GM18502 (cell line): ENCODE measurements at regions not wholly inside any gene's neighbourhood (a gene's known extent, or its start where the extent isn't known, plus 50 kb on each side); places are given as distances from the start of the nearest gene placed in this dataset.

Experiments
- ATAC-seq: cut with Tn5 transposase; IDR thresholded peaks from one replicate; pipeline ENCODE4 v1.9.1; 2021; ENCODE audit warnings: mild to moderate bottlenecking; ENCODE audit not compliant: unreplicated experiment, poor library complexity

- no peak for ATAC-seq
Measured at GRCh38 chr9:23278561-23278960, 547.5 kb downstream of the ELAVL2 start.

DNA sequence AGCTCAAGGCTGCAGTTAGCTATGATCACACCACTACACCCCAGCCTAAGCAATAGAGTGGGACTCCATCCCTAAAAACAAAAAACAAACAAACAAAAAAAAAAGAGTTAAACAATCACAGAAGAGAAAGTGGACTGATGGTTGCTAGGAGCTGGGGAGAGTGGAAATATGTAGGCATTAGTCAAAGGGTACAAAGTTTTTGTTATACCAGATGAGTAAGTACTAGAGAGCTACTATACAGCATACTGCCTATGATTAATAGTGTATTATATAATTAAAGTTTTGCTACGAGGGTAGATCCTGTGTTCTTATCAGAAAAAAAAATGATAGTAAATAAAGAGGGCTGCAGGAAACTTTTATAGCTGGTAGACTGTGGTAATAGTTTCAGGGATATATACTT, 538.6 kb downstream of the ELAVL2 start:
- ATAC-seq: no peak

- ATAC-seq: no peak
Measured at GRCh38 chr9:23288545-23288944, 537.5 kb downstream of the ELAVL2 start.

DNA sequence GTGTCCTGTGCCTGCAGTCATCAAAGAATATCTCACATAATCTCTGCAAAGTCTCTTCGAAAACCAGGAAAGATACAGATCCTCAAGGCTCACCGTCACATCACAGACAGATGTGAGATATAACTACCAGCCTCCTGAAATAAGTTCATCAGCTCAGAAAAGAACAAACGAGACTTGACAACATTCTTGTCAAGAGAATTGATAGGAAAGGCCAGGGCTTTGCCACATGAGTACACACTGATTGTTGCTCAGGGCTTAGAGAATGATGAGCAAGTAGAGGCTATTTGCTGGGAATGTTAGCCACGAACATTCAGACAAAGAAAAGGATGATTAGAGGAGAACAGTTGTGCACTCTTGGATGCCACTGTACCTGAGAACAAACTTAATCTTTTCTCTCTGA, 535.1 kb downstream of the ELAVL2 start:
- ATAC-seq: no peak

- no peak for ATAC-seq
Measured at GRCh38 chr9:23302281-23302680, 523.8 kb downstream of the ELAVL2 start.

DNA sequence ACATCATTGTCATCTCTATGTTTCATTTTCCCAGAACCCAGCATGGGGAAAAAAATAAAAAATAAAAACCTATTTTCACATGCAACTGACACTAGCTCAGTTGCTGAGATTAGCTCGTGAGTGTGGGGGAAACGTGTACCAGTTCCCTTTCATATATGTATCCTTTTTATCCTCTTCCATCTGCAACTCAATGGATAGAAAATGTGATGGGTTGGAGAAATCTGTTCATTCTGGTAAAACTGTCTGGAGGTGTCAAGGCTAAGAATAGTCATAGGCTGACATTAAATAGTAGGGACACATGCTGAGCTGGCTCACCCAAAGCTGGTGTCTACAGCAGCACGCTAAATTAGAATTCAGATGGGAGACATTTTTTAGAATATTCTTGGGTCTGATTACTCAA, 519.3 kb downstream of the ELAVL2 start:
- ATAC-seq: no peak

GRCh38 chr9:23307731-23308513, 518.1 kb downstream of the ELAVL2 start:
- no peak for ATAC-seq

DNA sequence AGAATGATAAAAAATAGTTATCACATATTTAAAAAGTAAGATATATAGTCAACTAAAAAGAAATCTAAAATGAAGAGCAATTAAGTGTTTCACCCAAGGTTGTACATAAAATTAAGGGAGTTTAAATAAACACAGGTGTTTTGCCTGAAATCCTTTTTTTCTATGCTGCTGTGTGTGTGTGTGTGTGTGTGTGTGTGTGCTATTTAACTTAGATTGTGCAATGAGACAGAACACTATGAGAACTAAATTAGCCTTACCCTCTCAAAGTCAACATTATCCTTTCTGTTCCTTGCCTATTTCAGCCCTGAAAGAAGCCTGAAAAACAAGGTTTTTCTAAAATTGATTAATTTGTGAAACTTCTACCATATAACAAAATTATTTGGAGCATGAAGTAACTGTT, 516.2 kb downstream of the ELAVL2 start:
- no peak for ATAC-seq

DNA sequence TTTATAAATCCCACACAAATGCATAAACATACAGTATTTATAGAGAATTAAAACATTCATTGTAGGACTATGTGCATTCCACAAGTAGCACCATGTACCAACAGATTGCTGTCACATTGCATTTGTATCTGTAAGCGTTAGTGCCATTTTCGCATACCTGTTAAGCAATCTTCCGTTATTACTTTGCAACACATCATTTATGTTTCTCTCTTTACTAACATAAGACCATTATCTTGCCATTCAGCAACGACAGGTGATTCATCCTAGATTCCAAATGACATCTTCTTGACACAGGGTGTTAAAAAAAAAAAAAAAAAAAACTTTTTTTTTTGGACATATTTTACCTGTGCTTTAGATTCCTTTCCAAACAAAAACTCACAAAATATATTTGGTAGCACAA, 511.8 kb downstream of the ELAVL2 start:
- no peak for ATAC-seq

DNA sequence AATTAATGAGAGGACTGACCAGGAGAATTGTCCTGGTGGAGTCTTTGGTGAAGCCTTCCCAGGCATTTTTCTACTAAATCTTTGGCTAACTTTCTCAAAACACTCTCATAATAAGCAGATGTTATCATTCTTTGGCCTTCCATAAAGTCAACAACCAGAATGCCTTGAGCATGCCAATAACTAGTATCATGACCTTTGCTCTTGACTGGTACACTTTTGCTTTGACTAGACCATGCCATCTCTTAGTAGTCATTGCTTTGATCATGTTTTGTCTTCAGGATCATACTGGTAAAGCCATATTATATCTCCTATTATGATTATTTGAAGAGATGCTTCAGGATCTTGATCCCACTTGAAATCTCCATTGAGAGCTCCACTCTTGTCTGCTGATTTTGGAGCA, 506.9 kb downstream of the ELAVL2 start:
- no peak for ATAC-seq

DNA sequence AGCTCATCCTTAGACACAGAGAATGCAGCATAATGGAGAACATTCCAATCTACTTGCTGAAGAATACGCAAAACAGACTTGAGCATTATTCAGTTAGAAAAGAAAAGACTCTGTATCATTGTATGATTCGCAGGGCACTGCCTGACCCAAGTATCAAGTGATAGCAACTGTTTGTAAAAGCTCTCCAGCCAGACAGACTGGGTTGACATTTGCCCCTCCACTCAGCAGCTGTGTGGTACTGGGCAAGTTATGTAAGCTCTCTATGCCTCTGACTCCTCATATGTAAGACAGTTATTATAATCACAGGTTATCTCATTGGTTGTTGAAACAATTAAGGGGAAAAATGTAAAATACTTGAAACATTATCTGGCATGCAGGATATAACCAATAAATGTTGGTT, 505.0 kb downstream of the ELAVL2 start:
- no peak for ATAC-seq

- no peak for ATAC-seq
Measured at GRCh38 chr9:23322392-23322791, 503.6 kb downstream of the ELAVL2 start.

DNA sequence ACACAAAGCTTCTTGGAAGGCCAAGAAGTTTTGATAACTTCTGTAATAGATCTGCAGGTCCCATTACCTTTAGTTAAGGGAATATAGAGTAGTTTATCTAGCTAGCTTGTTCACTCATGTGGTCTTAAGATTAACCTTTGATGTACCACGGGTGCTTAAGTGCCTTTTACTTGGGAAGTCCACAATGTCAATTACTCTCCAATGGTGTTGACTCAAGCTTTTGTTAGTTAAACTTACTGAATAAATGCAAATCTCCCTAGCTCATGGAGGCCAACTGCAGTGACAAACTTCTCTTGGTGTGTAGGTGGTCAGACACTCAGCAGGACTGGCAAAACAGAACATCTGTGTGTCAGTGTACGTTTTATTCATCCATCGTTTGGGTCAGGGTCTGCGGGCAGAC, 501.5 kb downstream of the ELAVL2 start:
- ATAC-seq: no peak

GRCh38 chr9:23326597-23326996, 499.4 kb downstream of the ELAVL2 start:
- no peak for ATAC-seq

GRCh38 chr9:23341346-23341745, 484.7 kb downstream of the ELAVL2 start:
- ATAC-seq: no peak

GRCh38 chr9:23342291-23342690, 483.7 kb downstream of the ELAVL2 start:
- no peak for ATAC-seq

DNA sequence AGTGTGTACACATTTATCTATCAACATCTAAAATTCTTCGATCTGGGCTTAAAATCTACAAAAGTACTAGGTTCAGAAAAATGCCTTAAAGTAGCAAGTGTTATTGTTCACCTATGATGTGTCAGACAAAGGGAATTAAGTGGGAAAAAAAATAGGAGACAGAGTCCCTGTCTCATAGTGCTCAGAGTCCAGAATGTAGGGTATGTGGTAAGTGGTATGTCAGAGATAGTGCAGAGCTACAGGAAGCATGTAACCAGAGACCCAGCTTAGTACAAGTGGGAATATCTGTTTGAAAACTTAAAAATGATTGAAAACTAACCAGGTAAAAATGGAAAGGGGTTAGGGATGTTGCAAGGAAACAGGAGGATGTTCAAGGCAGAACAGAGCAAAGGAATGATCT, 482.8 kb downstream of the ELAVL2 start:
- no peak for ATAC-seq

DNA sequence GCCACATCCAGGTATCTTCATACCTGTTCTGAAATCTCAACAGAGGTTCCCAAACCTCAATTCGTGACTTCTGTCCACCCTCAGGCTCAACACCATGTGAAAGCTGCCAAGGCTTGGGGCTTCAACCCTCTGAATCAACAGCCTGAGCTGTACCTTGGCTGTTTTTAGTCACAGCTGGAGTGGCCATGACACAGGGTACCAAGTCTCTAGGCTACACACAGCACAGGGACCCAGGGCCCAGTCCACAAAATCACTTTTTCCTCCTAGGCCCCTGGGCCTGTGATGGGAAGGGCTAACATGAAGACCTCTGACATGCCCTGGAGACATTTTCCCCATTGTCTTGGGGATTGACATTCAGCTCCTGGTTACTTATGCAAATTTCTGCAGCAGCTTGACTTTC, 464.9 kb downstream of the ELAVL2 start:
- ATAC-seq: no peak

- ATAC-seq: no peak
Measured at GRCh38 chr9:23372703-23373102, 453.3 kb downstream of the ELAVL2 start.

DNA sequence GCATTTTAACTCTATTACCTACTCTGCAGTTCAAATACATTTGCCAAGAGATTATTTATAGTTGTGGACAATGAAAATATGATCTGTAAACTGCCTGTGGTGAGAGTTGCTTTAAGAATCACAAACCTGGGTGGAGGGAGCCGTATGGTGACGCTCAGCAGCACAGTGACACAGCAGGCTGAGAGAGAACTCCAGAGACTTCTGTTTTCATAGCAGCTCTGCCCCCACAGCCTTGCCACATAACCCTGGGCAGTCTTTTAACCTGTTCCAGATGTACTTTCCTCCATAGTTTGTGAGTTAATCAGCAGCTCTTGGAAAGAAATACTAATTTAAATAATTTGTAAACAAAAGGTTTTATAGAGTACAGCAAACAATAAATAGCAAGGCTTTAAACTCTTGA, 450.5 kb downstream of the ELAVL2 start:
- ATAC-seq: no peak

DNA sequence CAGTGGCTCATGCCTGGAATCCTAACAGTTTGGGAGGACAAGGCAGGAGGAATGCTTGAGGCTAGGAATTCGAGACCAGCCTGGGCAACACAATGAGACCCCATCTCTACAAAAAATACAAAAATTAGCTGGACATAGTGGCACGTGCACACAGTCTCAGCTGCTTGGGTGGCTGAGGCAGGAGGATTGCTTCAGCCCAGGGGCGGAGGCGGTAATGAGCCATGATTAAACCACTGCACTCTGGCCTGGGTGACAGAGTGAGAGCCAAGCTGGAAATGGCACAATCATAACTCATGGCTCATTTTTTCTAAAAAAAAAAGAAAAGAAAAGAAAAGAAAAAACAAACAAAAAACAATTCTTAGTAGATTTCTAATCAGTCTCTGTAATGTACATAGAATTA, 446.2 kb downstream of the ELAVL2 start:
- no peak for ATAC-seq

DNA sequence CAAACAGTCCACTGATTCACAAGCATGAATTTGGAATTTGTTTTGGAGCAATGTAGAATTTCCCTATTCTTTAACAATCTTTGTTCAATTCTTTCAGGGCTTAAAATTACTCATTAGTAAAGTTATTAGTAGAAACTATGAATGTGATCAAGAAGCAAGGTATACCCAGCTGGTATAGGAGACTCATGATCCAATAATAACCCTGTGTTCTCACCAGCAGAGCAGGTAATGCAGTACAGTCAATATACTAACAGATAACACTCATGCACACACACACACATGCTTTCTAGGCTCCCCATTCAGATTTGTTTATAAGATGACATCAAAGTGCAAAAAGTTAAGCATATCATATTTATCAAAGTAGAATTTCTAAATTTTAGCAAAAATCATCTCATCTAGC, 445.2 kb downstream of the ELAVL2 start:
- ATAC-seq: no peak

DNA sequence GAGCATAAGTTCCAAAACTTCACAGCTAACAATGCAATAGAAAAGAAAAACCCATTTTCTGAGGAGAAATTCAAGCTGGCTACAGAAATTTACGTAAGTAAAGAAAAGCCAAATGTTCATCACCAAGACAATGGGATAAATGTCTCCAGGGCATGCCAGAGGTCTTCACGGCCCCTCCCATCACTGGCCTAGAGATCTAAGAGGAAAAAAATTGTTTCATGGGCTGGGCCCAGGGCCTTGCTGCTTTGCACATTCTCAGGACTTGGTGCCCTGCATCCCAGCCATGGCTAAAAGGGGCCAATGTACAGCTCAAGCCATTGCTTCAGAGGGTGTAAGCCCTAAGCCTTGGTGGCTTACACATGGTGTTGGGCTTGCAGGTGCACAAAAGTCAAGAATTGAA, 443.6 kb downstream of the ELAVL2 start:
- ATAC-seq: no peak
